NCI-H345 (cell line): ENCODE measurements at regions not wholly inside any gene's neighbourhood (a gene's known extent, or its start where the extent isn't known, plus 50 kb on each side); places are given as distances from the start of the nearest gene placed in this dataset.

Experiments
- DNase-seq: peaks from one replicate; lab custom pipeline; 2025; lab: John Stamatoyannopoulos, UW

GRCh38 chr1:218991089-218991488 lies 182.6 kb upstream of the LYPLAL1 start:
- no peak for DNase-seq

GRCh38 chr1:218994615-218995014 lies 179.1 kb upstream of the LYPLAL1 start:
- DNase-seq = no peak

DNA sequence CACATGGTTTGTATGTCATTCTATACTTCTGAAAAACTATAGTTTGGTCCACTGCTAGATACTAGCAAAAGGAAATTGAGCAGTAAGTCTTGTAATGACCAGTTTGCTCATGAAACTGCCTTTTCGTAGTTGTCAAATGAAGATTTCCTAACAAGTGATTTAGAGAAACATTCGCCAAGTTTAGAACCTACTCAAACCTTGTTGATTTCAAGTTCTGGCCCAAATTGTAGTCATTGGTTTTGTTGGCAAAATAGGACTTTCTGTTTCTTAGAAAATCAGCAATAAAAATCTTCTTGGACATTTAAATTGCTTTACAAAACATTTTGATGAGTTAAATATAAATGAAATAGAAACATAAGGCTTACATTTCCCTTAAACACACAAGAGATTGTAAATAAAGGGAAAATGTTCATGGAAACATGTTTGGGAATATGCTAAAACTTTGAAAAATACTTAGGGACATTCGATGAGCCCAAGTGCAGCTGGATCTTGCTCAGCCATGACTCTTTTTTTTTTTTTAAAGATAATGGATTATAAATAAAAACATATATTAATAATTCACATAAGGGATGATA lies 178.5 kb upstream of the LYPLAL1 start:
- no peak for DNase-seq

DNA sequence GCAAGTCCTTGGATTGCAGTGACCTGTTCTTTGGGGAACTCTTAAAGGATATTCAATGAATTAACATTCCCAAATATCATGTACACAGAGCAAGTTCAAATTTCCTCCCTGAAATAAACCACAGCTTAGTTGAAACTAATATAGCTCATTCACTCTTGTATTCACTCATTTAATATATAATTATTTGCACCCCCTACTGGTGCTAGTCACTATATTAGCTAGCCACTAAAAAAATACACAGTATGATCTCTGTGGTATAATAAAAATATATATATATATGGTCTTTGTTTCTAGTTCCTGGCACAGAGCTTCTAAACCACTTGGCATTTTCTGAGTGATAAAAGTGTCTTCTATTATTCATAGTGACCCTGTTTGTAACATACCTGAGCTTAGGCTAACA lies 177.3 kb upstream of the LYPLAL1 start:
- no peak for DNase-seq

- no peak for DNase-seq
Observed at GRCh38 chr1:219000005-219000404, 173.7 kb upstream of the LYPLAL1 start.

GRCh38 chr1:219000631-219001030 lies 173.0 kb upstream of the LYPLAL1 start:
- no peak for DNase-seq

DNA sequence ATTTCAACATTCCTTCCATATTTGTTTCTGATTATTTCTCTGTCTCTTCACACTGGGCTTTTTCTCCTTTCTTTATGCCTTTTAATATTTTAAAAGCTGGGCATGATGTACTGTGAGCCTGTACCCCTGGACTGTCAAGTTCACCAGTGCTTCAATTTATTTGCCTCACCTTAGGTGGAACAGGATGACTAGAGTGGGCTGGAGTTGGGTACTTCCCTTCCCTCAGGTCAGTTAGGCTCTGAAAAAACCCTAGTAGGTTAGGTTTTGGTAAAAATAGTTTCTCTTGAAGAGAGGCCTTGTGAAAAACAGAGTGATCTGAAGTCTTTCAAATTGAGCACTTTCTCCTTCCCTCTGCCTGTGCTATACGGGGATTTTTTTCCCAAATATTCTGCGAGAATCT lies 163.0 kb upstream of the LYPLAL1 start:
- DNase-seq = no peak

DNA sequence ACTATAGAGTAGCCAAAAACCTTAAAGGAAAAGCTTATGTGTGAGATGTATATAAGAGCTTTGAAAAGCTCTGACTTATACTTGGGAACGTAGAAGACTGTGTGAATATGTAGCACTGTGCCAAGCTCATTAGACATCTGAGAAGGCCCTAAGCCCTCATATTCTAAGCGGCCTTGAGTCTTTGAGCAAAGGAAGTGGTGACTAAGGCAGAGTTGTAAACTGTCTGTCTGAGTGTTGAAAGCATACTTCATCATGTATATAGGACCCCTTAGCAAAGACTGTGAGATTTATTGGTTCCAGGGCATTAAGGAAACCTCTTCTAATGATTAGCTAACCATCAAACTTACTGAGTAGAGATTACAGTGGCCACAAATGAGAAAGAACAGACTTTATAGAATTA lies 153.3 kb upstream of the LYPLAL1 start:
- DNase-seq = no peak

- DNase-seq = no peak
Observed at GRCh38 chr1:219020846-219021245, 152.8 kb upstream of the LYPLAL1 start.

DNA sequence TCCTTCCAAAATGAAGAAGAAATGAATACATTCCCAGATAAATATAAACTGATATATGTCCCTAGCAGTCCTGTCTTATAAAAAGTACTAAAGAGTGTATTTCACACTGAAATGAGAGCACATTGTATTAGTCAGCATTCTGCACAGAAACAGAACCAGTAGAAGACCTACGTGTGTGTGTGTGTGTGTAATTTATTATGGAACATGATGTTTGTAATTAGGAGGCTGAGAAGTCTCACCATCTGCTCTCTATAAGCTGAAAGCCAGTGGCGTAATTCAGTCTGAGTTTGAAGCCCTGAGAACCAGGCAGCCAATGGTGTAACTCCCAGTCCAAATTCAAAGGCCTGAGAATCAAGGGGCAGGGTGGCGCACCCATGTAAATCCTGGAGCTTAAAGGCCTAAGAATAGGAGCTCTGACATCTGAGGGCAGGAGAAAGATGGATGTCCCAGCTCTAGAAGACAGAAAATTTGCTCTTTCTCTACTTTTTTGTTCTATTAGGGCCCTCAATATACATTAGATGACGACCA lies 146.5 kb upstream of the LYPLAL1 start:
- no peak for DNase-seq

DNA sequence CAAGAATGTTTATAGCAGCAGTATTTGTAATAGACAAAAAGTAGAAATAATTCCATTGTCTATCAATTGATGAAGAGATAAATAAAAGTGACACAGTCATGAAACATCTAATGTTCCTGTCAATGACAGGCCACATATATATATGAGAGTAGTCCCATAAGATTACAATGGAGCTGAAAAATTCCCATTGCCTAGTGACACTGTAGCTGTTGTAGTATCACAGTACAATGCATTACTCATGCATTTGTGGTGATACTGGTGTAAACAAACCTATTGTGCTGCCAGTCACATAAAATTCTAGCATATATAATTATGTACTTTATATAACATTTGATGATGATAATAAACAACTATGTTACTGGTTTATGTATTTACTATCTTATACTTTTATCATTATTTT lies 141.9 kb upstream of the LYPLAL1 start:
- DNase-seq = no peak

DNA sequence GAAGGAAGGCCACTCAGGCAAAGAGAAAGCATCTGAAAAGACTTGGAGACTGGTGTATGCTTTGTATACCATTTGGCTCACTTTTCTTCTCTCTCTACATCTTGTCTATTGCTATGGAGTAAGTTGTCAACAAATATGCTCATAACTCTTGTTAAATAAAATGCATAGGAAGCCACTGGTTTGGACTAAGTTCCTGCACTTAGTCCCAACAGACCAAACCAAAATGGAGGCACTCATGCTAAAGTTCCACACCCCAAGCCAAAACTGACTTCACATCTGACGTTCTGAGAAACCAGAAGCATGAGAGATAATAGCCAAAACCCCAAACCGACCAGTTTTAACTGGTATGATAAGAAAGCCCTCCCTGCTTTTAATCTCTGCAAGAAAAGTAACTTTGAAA lies 135.3 kb upstream of the LYPLAL1 start:
- DNase-seq = no peak

DNA sequence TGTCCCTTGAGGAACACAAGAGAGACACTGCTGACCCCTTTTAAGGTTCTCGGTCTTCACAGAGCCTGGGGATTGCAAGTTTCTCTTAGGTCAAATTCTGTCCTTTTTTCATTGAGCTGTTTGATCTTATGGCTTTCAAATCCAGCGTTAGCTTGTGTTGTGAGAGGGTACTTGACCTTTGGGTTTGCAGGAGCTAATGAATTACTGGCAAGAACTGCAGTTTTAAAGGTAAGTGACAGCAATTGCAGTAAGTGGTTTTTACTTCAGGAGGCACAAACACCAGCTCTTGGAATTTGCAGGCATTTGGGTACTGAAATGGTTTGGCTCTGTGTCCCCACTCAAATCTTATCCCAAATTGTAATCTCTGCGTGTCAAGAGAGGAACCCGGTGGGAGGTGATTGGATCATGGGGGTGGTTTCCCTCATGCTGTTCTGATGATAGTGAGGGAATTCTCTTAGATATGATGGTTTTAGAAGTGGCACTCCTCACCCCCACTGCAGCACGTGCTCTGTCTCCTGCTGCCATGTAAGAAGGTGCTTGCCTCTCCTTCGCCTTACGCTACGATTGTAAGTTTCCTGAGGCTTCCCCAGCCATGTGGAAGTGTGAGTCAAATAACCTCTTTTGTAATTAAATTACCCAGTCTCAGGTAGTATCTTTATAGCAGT lies 134.5 kb upstream of the LYPLAL1 start:
- DNase-seq = no peak

DNA sequence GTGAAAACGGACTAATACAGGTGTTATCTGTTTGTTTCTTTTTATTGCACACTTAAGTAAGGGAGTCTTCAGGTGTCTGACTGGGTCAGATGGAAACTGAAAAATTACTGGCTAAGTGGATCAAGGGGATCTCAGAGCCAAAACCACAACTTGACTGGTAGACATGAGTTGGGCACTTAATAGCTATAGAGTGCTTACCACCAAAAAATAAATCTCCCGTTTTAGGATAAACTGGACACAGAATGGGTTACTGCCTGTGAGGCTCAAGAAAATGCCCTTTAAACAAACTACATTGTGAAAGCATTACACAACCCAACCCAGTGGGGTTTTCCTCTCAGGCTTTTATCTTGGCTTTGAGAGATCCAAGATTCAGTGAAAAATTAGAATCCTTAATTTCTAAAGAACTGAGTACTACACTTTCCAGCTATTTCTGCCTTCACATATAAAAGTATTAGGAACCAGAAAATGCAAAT lies 134.0 kb upstream of the LYPLAL1 start:
- no peak for DNase-seq

GRCh38 chr1:219040291-219040690 lies 133.4 kb upstream of the LYPLAL1 start:
- DNase-seq = no peak

GRCh38 chr1:219041141-219041540 lies 132.5 kb upstream of the LYPLAL1 start:
- DNase-seq = no peak

- no peak for DNase-seq
Observed at GRCh38 chr1:219041818-219042217, 131.9 kb upstream of the LYPLAL1 start.

DNA sequence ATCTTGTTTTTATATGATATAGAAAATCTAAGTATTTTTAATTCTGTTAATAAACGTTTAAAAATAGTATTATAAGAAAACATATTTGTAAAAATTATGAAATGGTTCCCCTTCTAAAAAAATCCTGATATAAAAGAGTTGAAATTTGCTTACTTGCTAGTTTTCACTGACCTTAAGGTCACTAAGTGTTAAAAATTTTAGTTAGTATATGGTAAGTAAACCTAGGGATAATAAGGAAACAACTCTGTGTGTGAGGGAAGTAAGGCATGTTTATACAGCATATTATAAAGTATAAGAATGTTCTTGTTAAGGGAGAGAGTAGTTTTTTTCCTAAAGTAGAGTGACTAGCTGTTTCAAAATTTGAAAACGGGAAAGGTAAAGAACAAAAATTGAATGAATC lies 130.9 kb upstream of the LYPLAL1 start:
- DNase-seq = no peak

DNA sequence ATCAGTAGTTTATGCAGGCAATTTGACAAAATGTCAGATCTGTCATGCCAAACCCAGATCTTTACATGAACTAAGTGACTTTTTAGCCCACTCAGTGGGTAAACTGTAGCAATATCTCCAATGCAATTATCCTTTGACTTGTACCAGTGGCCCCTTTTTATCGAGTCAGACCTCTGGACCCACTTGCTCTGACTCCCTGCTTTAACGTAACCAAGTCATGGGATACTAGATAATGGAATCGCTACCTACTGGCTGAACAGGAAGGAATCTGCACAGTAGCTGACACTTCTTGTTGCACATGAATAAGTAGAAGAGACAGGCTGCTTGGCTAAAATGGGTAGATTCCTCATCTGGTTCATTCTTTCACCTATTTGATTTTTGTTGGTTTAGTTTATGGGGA lies 128.4 kb upstream of the LYPLAL1 start:
- no peak for DNase-seq

DNA sequence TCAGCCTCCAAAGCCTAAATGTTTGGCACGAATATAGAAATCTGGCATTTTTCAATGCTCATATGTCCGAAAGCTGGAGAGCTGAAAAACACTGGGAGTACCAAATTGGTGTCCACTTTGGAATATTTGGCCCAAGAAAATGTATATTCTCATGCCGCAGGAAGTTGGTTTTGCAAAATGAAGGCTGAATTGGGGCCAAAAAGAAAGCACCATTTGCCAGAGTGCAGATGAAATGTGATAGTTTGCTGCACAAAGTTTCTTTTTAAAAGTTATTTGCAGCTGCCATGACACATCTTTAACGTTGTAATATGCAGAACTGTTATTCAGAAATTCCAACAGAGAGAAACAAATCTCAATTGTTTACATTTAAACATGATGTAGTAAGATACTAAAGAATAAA lies 124.2 kb upstream of the LYPLAL1 start:
- no peak for DNase-seq

GRCh38 chr1:219050086-219050821 lies 123.4 kb upstream of the LYPLAL1 start:
- no peak for DNase-seq

DNA sequence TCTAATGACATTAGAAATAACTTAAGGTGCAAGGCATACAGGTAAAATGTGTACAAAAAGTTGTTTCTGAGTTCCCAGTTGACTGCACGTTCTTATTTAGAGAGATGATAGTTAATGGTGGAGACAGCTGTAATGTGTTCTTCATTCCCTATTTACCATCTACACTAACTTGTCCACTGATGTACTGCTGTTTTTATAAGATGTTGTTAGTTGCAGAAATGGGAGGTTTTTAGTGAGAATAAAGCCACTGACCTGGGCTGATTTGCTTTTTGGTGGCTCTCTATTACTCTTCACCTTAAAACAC lies 122.9 kb upstream of the LYPLAL1 start:
- no peak for DNase-seq

DNA sequence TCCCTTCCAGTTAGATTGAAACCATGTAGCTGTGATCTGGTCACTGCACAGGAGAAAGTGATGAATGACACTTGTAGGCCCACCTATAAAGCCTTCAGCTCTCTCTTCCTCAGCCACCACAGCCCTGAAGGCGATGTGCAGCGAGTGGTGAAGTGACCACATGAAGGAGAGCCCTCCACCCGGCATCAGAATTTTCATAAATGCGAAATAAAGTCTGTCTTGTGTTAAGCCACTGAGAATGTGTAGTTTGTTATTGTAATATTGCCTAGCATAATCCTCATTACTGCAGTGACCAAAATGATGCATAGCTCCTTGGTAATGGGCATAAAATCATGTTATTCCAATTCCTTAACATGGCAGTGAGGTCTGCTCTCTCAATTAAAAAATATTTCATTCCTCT lies 122.1 kb upstream of the LYPLAL1 start:
- no peak for DNase-seq
